MCF 10A (cell line): ENCODE measurements at regions not wholly inside any gene's neighbourhood (a gene's known extent, or its start where the extent isn't known, plus 50 kb on each side); places are given as distances from the start of the nearest gene placed in this dataset.
"Not testable (repeated sequence)": the region's sequence is repeated elsewhere in the genome, so short reads cannot be mapped to it uniquely, and the experiment has no call there.

Experiments used
- BruUV-seq: library from RNA; stranded (reverse); fragments of 400-500 nt; replicated peaks from 2 replicates; lab custom pipeline; 2021; lab: Mats Ljungman, UMichigan
- CTCF ChIA-PET: fragments of 300-600 bp; sonication (Branson Sonifier 250); formaldehyde crosslinking; extraction: SDS; loops from one replicate; lab custom pipeline; 2021; ENCODE audit warnings: antibody characterized with exemption, inconsistent platforms; lab: Yijun Ruan, JAX
- POLR2A ChIA-PET: fragments of 300-600, 350-650 bp; sonication (Branson Sonifier 250); formaldehyde crosslinking; extraction: SDS; loops from one replicate; lab custom pipeline; 2020; ENCODE audit warnings: antibody characterized with exemption, inconsistent platforms; lab: Yijun Ruan, JAX
- DNase-seq: peaks from one replicate; pipeline ENCODE4 v3.0.0-alpha.2; 2018; ENCODE audit not compliant: unreplicated experiment
- H3K27ac Mint-ChIP-seq: one replicate; pipeline ENCODE4 v1.8.0; 2022; ENCODE audit warnings: mild to moderate bottlenecking, low read depth, mixed read lengths; ENCODE audit not compliant: unreplicated experiment
- H3K27me3 Mint-ChIP-seq: one replicate; pipeline ENCODE4 v1.8.0; 2022; ENCODE audit warnings: mixed read lengths; ENCODE audit not compliant: insufficient read depth, unreplicated experiment
- H3K36me3 Mint-ChIP-seq: one replicate; pipeline ENCODE4 v1.8.0; 2022; ENCODE audit warnings: mild to moderate bottlenecking, moderate library complexity, mixed read lengths; ENCODE audit not compliant: insufficient read depth, unreplicated experiment
- H3K4me1 Mint-ChIP-seq: one replicate; pipeline ENCODE4 v1.8.0; 2022; ENCODE audit warnings: mixed read lengths; ENCODE audit not compliant: insufficient read depth, unreplicated experiment
- H3K4me3 Mint-ChIP-seq: one replicate; pipeline ENCODE4 v1.8.0; 2022; ENCODE audit warnings: mild to moderate bottlenecking, moderate library complexity, mixed read lengths; ENCODE audit not compliant: unreplicated experiment
- H3K9me3 Mint-ChIP-seq: one replicate; pipeline ENCODE4 v1.8.0; 2022; ENCODE audit warnings: mixed read lengths; ENCODE audit not compliant: unreplicated experiment
- CTCF ChIP-seq: fragments of 200-600 bp; IDR thresholded peaks from one replicate; pipeline ENCODE4 v1.8.0; 2022; ENCODE audit warnings: antibody characterized with exemption, mild to moderate bottlenecking; ENCODE audit not compliant: unreplicated experiment
- intact Hi-C: fragments of 100-400 bp; cut with micrococcal nuclease; formaldehyde crosslinking; loops from 2 replicates; pipeline ENCODE4 v1.14.1; 2022

DNA sequence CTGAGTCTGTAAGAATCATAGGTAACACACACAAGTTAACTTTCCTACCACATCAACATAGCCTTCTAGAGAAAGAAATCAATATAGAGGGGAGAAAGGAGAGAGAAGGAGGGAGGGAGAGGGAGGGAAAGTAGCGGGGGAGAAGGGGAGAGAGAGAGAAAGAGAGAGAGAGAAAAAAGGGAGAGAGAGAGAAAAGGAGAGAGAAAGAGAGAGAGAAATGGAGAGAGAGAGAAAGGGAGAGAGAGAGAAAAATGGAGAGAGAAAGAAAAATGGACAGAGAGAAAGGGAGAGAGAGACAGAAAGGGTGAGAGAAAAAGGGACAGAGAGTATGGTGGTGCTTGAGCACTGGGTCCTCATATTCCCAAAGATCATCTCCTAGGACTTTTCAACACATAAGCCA lies 591.7 kb downstream of the ZEB2 start:
- ChIA-PET CTCF (no interaction called here), POLR2A (no interaction called here)
- Mint-ChIP-seq H3K27ac (no peak overlapping the region), H3K9me3 (peaks cover 16% of the 10 kb centered on the region), H3K36me3 (peaks cover 6% of the 10 kb centered on the region), H3K4me3 (no peak overlapping the region), H3K27me3 (no peaks in the 10 kb centered on the region), H3K4me1 (no peaks in the 10 kb centered on the region)
- TF ChIP-seq CTCF, result no peak
- BruUV-seq, result no TSS peak
- intact Hi-C loops, result no loop called here
- DNase-seq, result no peak

DNA sequence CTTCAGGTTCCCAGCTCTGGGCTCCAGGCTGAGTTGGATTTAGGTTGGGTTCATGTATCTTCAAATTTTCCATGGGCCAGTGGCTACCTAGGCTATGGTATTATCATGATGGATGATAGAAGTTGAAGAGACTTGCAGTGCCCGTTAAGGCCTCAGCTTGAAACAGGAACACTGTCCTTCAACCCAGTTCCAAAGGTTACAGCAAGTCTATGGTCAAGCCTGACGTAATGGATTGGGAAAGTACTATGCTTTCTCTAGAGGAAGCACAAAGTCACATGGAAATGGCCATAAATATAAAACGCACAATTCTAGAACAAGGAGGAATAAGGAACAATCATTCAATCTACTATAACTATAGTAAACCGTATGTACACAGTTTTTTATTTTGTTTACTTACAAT lies 593.2 kb downstream of the ZEB2 start:
- no peak for TF ChIP-seq CTCF
- Mint-ChIP-seq H3K27ac (no peak overlapping the region), H3K4me1 (no peaks in the 10 kb centered on the region), H3K27me3 (no peaks in the 10 kb centered on the region), H3K4me3 (no peak overlapping the region), H3K36me3 (peaks cover 6% of the 10 kb centered on the region), H3K9me3 (peaks cover 16% of the 10 kb centered on the region)
- ChIA-PET CTCF (no interaction called here), POLR2A (no interaction called here)
- BruUV-seq, result no TSS peak
- DNase-seq, result no peak
- intact Hi-C loops, result no loop called here

DNA sequence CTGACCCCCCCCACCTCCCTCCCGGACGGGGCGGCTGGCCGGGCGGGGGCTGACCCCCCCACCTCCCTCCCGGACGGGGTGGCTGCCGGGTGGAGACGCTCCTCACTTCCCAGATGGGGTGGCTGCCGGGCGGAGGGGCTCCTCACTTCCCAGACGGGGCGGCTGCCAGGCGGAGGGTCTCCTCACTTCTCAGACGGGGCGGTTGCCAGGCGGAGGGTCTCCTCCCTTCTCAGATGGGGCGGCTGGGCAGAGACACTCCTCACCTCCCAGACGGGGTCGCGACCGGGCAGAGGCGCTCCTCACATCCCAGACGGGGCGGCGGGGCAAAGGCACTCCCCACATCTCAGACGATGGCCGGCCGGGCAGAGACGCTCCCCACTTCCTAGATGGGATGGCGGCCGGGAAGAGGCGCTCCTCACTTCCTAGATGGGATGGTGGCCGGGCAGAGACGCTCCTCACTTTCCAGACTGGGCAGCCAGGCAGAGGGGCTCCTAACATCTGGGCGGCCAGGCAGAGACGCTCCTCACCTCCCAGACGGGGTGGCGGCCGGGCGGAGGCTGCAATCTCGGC lies 597.6 kb downstream of the ZEB2 start:
- CTCF ChIA-PET, POLR2A ChIA-PET, H3K4me3 Mint-ChIP-seq: not testable (repeated sequence)

GRCh38 chr2:143918465-143918989 lies 601.4 kb downstream of the ZEB2 start:
- Mint-ChIP-seq H3K4me3 (no peak overlapping the region), H3K9me3 (peaks cover 20% of the 10 kb centered on the region), H3K36me3 (peaks cover 6% of the 10 kb centered on the region), H3K27me3 (no peaks in the 10 kb centered on the region), H3K27ac (no peak overlapping the region), H3K4me1 (no peaks in the 10 kb centered on the region)
- no peak for TF ChIP-seq CTCF
- no TSS peak for BruUV-seq
- ChIA-PET CTCF (no interaction called here), POLR2A (no interaction called here)
- DNase-seq, result no peak
- intact Hi-C loops, result no loop called here

More for the DNA sequence above, 597.6 kb downstream of the ZEB2 start:
- intact Hi-C loops, BruUV-seq, DNase-seq, H3K27me3 Mint-ChIP-seq, H3K4me1 Mint-ChIP-seq, H3K27ac Mint-ChIP-seq: not testable (repeated sequence)
- Mint-ChIP-seq H3K9me3 (peaks cover 29% of the 10 kb centered on the region), H3K36me3 (peaks cover 12% of the 10 kb centered on the region)

- H3K4me3 Mint-ChIP-seq, result no peak overlapping the region
- no peak for TF ChIP-seq CTCF
- no peaks in the 10 kb centered on the region for H3K4me1 Mint-ChIP-seq
- peaks cover 6% of the 10 kb centered on the region for H3K36me3 Mint-ChIP-seq
- peaks cover 20% of the 10 kb centered on the region for H3K9me3 Mint-ChIP-seq
- DNase-seq, result no peak
- H3K27me3 Mint-ChIP-seq, result no peaks in the 10 kb centered on the region
- ChIA-PET POLR2A (no interaction called here), CTCF (no interaction called here)
- H3K27ac Mint-ChIP-seq, result no peak overlapping the region
- BruUV-seq, result no TSS peak
- intact Hi-C loops, result no loop called here
These were observed 603.1 kb downstream of the ZEB2 start for GRCh38 chr2:143916781-143917180.
